ENCODE measurements at regions not wholly inside any gene's neighbourhood (a gene's known extent, or its start where the extent isn't known, plus 50 kb on each side); places are given as distances from the start of the nearest gene placed in this dataset.

DNA sequence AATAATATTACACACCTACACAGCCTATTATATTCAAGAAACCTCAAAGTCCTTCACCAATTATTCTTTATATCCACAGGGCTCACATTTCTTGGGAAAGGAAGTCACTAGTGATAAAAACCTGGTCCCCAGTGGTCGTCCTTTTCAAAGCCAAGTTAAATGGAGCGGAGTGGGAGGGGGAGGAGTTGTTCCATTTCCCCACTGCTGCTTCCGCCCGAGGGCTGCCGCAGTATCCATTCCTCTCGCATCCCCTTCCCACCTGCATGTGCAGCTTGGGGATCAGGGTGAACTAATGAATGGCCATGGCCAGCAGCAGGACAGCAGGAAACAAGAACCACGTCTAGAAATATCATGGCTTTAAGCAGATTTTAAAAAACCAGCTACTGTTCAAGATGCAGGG lies 76.4 kb upstream of the SEMA6D start:
- H3K36me3 Mint-ChIP-seq: no peaks in the 10 kb centered on the region
- POLR2A ChIA-PET: no interaction called here
- TF ChIP-seq, protein P1, sequence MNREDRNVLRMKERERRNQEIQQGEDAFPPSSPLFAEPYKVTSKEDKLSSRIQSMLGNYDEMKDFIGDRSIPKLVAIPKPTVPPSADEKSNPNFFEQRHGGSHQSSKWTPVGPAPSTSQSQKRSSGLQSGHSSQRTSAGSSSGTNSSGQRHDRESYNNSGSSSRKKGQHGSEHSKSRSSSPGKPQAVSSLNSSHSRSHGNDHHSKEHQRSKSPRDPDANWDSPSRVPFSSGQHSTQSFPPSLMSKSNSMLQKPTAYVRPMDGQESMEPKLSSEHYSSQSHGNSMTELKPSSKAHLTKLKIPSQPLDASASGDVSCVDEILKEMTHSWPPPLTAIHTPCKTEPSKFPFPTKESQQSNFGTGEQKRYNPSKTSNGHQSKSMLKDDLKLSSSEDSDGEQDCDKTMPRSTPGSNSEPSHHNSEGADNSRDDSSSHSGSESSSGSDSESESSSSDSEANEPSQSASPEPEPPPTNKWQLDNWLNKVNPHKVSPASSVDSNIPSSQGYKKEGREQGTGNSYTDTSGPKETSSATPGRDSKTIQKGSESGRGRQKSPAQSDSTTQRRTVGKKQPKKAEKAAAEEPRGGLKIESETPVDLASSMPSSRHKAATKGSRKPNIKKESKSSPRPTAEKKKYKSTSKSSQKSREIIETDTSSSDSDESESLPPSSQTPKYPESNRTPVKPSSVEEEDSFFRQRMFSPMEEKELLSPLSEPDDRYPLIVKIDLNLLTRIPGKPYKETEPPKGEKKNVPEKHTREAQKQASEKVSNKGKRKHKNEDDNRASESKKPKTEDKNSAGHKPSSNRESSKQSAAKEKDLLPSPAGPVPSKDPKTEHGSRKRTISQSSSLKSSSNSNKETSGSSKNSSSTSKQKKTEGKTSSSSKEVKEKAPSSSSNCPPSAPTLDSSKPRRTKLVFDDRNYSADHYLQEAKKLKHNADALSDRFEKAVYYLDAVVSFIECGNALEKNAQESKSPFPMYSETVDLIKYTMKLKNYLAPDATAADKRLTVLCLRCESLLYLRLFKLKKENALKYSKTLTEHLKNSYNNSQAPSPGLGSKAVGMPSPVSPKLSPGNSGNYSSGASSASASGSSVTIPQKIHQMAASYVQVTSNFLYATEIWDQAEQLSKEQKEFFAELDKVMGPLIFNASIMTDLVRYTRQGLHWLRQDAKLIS (CRISPR knock-in tag; IDR thresholded peaks at IDR 0.05; ENCODE audit: borderline replicate concordance): no peak
- TF ChIP-seq, protein P2, sequence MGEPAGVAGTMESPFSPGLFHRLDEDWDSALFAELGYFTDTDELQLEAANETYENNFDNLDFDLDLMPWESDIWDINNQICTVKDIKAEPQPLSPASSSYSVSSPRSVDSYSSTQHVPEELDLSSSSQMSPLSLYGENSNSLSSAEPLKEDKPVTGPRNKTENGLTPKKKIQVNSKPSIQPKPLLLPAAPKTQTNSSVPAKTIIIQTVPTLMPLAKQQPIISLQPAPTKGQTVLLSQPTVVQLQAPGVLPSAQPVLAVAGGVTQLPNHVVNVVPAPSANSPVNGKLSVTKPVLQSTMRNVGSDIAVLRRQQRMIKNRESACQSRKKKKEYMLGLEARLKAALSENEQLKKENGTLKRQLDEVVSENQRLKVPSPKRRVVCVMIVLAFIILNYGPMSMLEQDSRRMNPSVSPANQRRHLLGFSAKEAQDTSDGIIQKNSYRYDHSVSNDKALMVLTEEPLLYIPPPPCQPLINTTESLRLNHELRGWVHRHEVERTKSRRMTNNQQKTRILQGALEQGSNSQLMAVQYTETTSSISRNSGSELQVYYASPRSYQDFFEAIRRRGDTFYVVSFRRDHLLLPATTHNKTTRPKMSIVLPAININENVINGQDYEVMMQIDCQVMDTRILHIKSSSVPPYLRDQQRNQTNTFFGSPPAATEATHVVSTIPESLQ (CRISPR knock-in tag; IDR thresholded peaks at IDR 0.05): no peak
- TF ChIP-seq ZNF219 (CRISPR knock-in tag; IDR thresholded peaks at IDR 0.05; ENCODE audit: borderline replicate concordance) (no peak), SMAD3 (CRISPR knock-in tag; IDR thresholded peaks at IDR 0.05; ENCODE audit: borderline replicate concordance) (no peak), TEAD1 (CRISPR knock-in tag; IDR thresholded peaks at IDR 0.05) (no peak), E2F1 (CRISPR knock-in tag; IDR thresholded peaks at IDR 0.05) (no peak)
- H3K4me1 Mint-ChIP-seq: peaks cover 9% of the 10 kb centered on the region; the same call in 1 of the 2 replicates
- DNase-seq (ENCODE audit: low spot score) (no peak), ATAC-seq (no peak)
- no peak overlapping the region for H3K4me3 Mint-ChIP-seq
- H3K27ac Mint-ChIP-seq: no peak overlapping the region
- no peaks in the 10 kb centered on the region for H3K9me3 Mint-ChIP-seq
- no peaks in the 10 kb centered on the region for H3K27me3 Mint-ChIP-seq (ENCODE audit: low read depth)
- CTCF ChIA-PET: no interaction called here

- Mint-ChIP-seq H3K36me3 (no peaks in the 10 kb centered on the region), H3K4me3 (no peak overlapping the region), H3K4me1 (peaks cover 14% of the 10 kb centered on the region; the same call in 1 of the 2 replicates), H3K27me3 (ENCODE audit: low read depth) (no peaks in the 10 kb centered on the region), H3K27ac (no peak overlapping the region), H3K9me3 (no peaks in the 10 kb centered on the region)
- ChIA-PET CTCF (no interaction called here), POLR2A (no interaction called here)
- no peak for TF ChIP-seq CBFB (CRISPR knock-in tag; IDR thresholded peaks at IDR 0.05; ENCODE audit: low read depth)
- TF ChIP-seq CREB1 (CRISPR knock-in tag; IDR thresholded peaks at IDR 0.05): no peak
- no peak for TF ChIP-seq TEAD4 (CRISPR knock-in tag; IDR thresholded peaks at IDR 0.05)
- TF ChIP-seq KAT7 (CRISPR knock-in tag; IDR thresholded peaks at IDR 0.05; ENCODE audit: borderline replicate concordance): no peak
- TF ChIP-seq ZNF232 (CRISPR knock-in tag; IDR thresholded peaks at IDR 0.05): no peak
- no peak for TF ChIP-seq IRF2 (CRISPR knock-in tag; IDR thresholded peaks at IDR 0.05; ENCODE audit: borderline replicate concordance, low read depth)
- TF ChIP-seq CREM (CRISPR knock-in tag; IDR thresholded peaks at IDR 0.05): no peak
- TF ChIP-seq EMX1 (CRISPR knock-in tag; IDR thresholded peaks at IDR 0.05): no peak
- no peak for TF ChIP-seq ZNF396 (CRISPR knock-in tag; IDR thresholded peaks at IDR 0.05; ENCODE audit: borderline replicate concordance)
- no peak for TF ChIP-seq ZNF532 (CRISPR knock-in tag; IDR thresholded peaks at IDR 0.05; ENCODE audit: borderline replicate concordance)
- TF ChIP-seq NFYB (CRISPR knock-in tag; conservative IDR thresholded peaks at IDR 0.05; ENCODE audit: low read depth): no peak
- TF ChIP-seq ELF4 (CRISPR knock-in tag; IDR thresholded peaks at IDR 0.05; ENCODE audit: low read depth): no peak
- no peak for TF ChIP-seq ZNF416 (CRISPR knock-in tag; IDR thresholded peaks at IDR 0.05)
- TF ChIP-seq ZNF121 (CRISPR knock-in tag; IDR thresholded peaks at IDR 0.05): no peak
- TF ChIP-seq ETV6 (CRISPR knock-in tag; IDR thresholded peaks at IDR 0.05): no peak
- ATAC-seq (no peak), DNase-seq (ENCODE audit: low spot score) (no peak)
These were observed 72.6 kb upstream of the SEMA6D start for GRCh38 chr15:47644722-47645121.

All from WTC11 (cell line).